ENCODE measurements at regions not wholly inside any gene's neighbourhood (a gene's known extent, or its start where the extent isn't known, plus 50 kb on each side); places are given as distances from the start of the nearest gene placed in this dataset.

- H3K27ac ChIP-seq (ENCODE audit: low read depth, low read length) = no peak overlapping the region
Observed at GRCh38 chr14:86296173-86296572, 766.2 kb downstream of the FLRT2 start.

GRCh38 chr14:86288336-86288735 lies 758.4 kb downstream of the FLRT2 start:
- Histone ChIP-seq H3K27me3 (ENCODE audit: control insufficient read depth, insufficient read depth, low read length) (no peaks in the 10 kb centered on the region), H3K27ac (ENCODE audit: low read depth, low read length) (no peak overlapping the region), H3K4me3 (ENCODE audit: low read depth, low read length) (no peak overlapping the region), H3K9me3 (ENCODE audit: control insufficient read depth, insufficient read depth, low read length) (no peaks in the 10 kb centered on the region)
- DNase-seq (ENCODE audit: low read depth, low spot score) = no peak
- ChIA-PET POLR2A (no interaction called here), CTCF (no interaction called here)
- no peak for TF ChIP-seq CTCF (IDR thresholded peaks at IDR 0.05; ENCODE audit: low read depth, low read length)

More at GRCh38 chr14:86296173-86296572, 766.2 kb downstream of the FLRT2 start:
- TF ChIP-seq CTCF (IDR thresholded peaks at IDR 0.05; ENCODE audit: low read depth, low read length) = no peak
- no peaks in the 10 kb centered on the region for H3K27me3 ChIP-seq (ENCODE audit: control insufficient read depth, insufficient read depth, low read length)
- CTCF ChIA-PET = no interaction called here
- POLR2A ChIA-PET = no interaction called here
- no peak overlapping the region for H3K4me3 ChIP-seq (ENCODE audit: low read depth, low read length)
- peak; percentile 39 for DNase-seq (ENCODE audit: low read depth, low spot score)
- H3K9me3 ChIP-seq (ENCODE audit: control insufficient read depth, insufficient read depth, low read length) = no peaks in the 10 kb centered on the region

GRCh38 chr14:86279405-86279804 lies 749.5 kb downstream of the FLRT2 start:
- POLR2A ChIA-PET = no interaction called here

GRCh38 chr14:86257973-86258372 lies 728.0 kb downstream of the FLRT2 start:
- no peak for TF ChIP-seq CTCF (IDR thresholded peaks at IDR 0.05; ENCODE audit: low read depth, low read length)
- ChIA-PET POLR2A (no interaction called here), CTCF (no interaction called here)

More at GRCh38 chr14:86279405-86279804, 749.5 kb downstream of the FLRT2 start:
- Histone ChIP-seq H3K27ac (ENCODE audit: low read depth, low read length) (no peak overlapping the region), H3K27me3 (ENCODE audit: control insufficient read depth, insufficient read depth, low read length) (no peaks in the 10 kb centered on the region), H3K9me3 (ENCODE audit: control insufficient read depth, insufficient read depth, low read length) (no peaks in the 10 kb centered on the region), H3K4me3 (ENCODE audit: low read depth, low read length) (no peak overlapping the region)
- no peak for TF ChIP-seq CTCF (IDR thresholded peaks at IDR 0.05; ENCODE audit: low read depth, low read length)
- no peak for DNase-seq (ENCODE audit: low read depth, low spot score)
- CTCF ChIA-PET = no interaction called here

GRCh38 chr14:86243158-86243557 lies 713.2 kb downstream of the FLRT2 start:
- Histone ChIP-seq H3K27ac (ENCODE audit: low read depth, low read length) (no peak overlapping the region), H3K27me3 (ENCODE audit: control insufficient read depth, insufficient read depth, low read length) (no peaks in the 10 kb centered on the region), H3K4me3 (ENCODE audit: low read depth, low read length) (no peak overlapping the region), H3K9me3 (ENCODE audit: control insufficient read depth, insufficient read depth, low read length) (no peaks in the 10 kb centered on the region)
- POLR2A ChIA-PET = no interaction called here
- CTCF ChIA-PET = no interaction called here
- TF ChIP-seq CTCF (IDR thresholded peaks at IDR 0.05; ENCODE audit: low read depth, low read length) = no peak
- no peak for DNase-seq (ENCODE audit: low read depth, low spot score)

More at GRCh38 chr14:86257973-86258372, 728.0 kb downstream of the FLRT2 start:
- H3K27me3 ChIP-seq (ENCODE audit: control insufficient read depth, insufficient read depth, low read length) = no peaks in the 10 kb centered on the region
- H3K27ac ChIP-seq (ENCODE audit: low read depth, low read length) = no peak overlapping the region
- no peak for DNase-seq (ENCODE audit: low read depth, low spot score)
- no peak overlapping the region for H3K4me3 ChIP-seq (ENCODE audit: low read depth, low read length)
- no peaks in the 10 kb centered on the region for H3K9me3 ChIP-seq (ENCODE audit: control insufficient read depth, insufficient read depth, low read length)

All from AG04450 (cell line).